ENCODE measurements at regions not wholly inside any gene's neighbourhood (a gene's known extent, or its start where the extent isn't known, plus 50 kb on each side); places are given as distances from the start of the nearest gene placed in this dataset.
"Not testable (repeated sequence)": the region's sequence is repeated elsewhere in the genome, so short reads cannot be mapped to it uniquely, and the experiment has no call there.

DNA sequence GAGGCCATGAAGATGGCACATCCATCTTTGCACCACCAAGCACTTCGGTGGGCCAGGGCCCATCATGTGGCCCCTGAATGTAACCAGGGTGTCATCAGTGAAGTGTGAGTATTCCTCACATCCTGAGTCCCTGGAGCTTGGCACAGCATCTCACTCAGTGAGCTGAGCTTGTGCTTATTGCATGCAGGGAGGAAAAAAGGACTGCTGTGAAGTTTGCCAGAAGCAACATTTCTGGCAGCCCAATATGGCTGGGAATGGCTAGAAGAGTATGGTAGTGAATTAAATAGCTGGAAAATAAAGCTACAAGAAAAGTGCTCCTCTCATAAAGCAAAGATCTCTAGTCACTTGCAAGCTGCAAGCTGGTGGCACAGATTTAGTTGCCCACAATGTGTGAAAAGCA, 109.3 kb downstream of the TNFSF18 start:
- Histone ChIP-seq H3K27ac (ENCODE audit: low read depth in 1 of 2, low read length in 2 of 2) (no peak overlapping the region), H3K36me3 (ENCODE audit: control insufficient read depth in 1 of 2, insufficient read depth in 2 of 2, low read length in 1 of 2) (no peaks in the 10 kb centered on the region), H3K9me3 (ENCODE audit: control insufficient read depth, low read length) (no peaks in the 10 kb centered on the region), H3K4me1 (ENCODE audit: control insufficient read depth in 1 of 2, insufficient read depth in 2 of 2, low read length in 2 of 2) (no peaks in the 10 kb centered on the region), H3K4me3 (ENCODE audit: low read length in 2 of 2) (no peak overlapping the region), H3K27me3 (ENCODE audit: control insufficient read depth in 1 of 2, insufficient read depth in 2 of 2, low read length in 1 of 2) (no peaks in the 10 kb centered on the region)
- ATAC-seq (ENCODE audit: low FRiP score) (no peak), DNase-seq (no peak)
- WGBS, 2 donors: 51 to 67% methylated on average over 1 of the region's 1 CpG
- intact Hi-C loops (cut with DNase I): no loop called here

- 59 to 70% methylated on average over 2 of the region's 2 CpGs for WGBS, 2 donors
- no peak overlapping the region for H3K4me3 ChIP-seq (ENCODE audit: low read length in 2 of 2)
- H3K4me1 ChIP-seq (ENCODE audit: control insufficient read depth in 1 of 2, insufficient read depth in 2 of 2, low read length in 2 of 2): no peaks in the 10 kb centered on the region
- DNase-seq (no peak), ATAC-seq (ENCODE audit: low FRiP score) (no peak)
- no peaks in the 10 kb centered on the region for H3K9me3 ChIP-seq (ENCODE audit: control insufficient read depth, low read length)
- no peaks in the 10 kb centered on the region for H3K27me3 ChIP-seq (ENCODE audit: control insufficient read depth in 1 of 2, insufficient read depth in 2 of 2, low read length in 1 of 2)
- no peak overlapping the region for H3K27ac ChIP-seq (ENCODE audit: low read depth in 1 of 2, low read length in 2 of 2)
- no peaks in the 10 kb centered on the region for H3K36me3 ChIP-seq (ENCODE audit: control insufficient read depth in 1 of 2, insufficient read depth in 2 of 2, low read length in 1 of 2)
- intact Hi-C loops (cut with DNase I): no loop called here
Observed at GRCh38 chr1:172941945-172942344, 108.8 kb downstream of the TNFSF18 start.

- H3K36me3 ChIP-seq (ENCODE audit: control insufficient read depth in 1 of 2, insufficient read depth in 2 of 2, low read length in 1 of 2); ATAC-seq (ENCODE audit: low FRiP score); H3K27ac ChIP-seq (ENCODE audit: low read depth in 1 of 2, low read length in 2 of 2); H3K9me3 ChIP-seq (ENCODE audit: control insufficient read depth, low read length); H3K4me3 ChIP-seq (ENCODE audit: low read length in 2 of 2); H3K4me1 ChIP-seq (ENCODE audit: control insufficient read depth in 1 of 2, insufficient read depth in 2 of 2, low read length in 2 of 2); H3K27me3 ChIP-seq (ENCODE audit: control insufficient read depth in 1 of 2, insufficient read depth in 2 of 2, low read length in 1 of 2); DNase-seq; intact Hi-C loops (cut with DNase I): not testable (repeated sequence)
- 86 to 92% methylated on average over 2 of the region's 2 CpGs for WGBS, 2 donors
Observed at GRCh38 chr1:172943138-172943537, 107.6 kb downstream of the TNFSF18 start.

- Histone ChIP-seq H3K9me3 (ENCODE audit: control insufficient read depth, low read length) (no peaks in the 10 kb centered on the region), H3K36me3 (ENCODE audit: control insufficient read depth in 1 of 2, insufficient read depth in 2 of 2, low read length in 1 of 2) (no peaks in the 10 kb centered on the region), H3K4me3 (ENCODE audit: low read length in 2 of 2) (no peak overlapping the region), H3K4me1 (ENCODE audit: control insufficient read depth in 1 of 2, insufficient read depth in 2 of 2, low read length in 2 of 2) (no peaks in the 10 kb centered on the region), H3K27me3 (ENCODE audit: control insufficient read depth in 1 of 2, insufficient read depth in 2 of 2, low read length in 1 of 2) (no peaks in the 10 kb centered on the region), H3K27ac (ENCODE audit: low read depth in 1 of 2, low read length in 2 of 2) (no peak overlapping the region)
- ATAC-seq (ENCODE audit: low FRiP score): no peak
- intact Hi-C loops (cut with DNase I): no loop called here
- no peak for DNase-seq
Observed at GRCh38 chr1:172944931-172945330, 105.8 kb downstream of the TNFSF18 start.

GRCh38 chr1:172946814-172947507, 103.8 kb downstream of the TNFSF18 start:
- intact Hi-C loops (cut with DNase I): no loop called here
- Histone ChIP-seq H3K27ac (ENCODE audit: low read depth in 1 of 2, low read length in 2 of 2) (no peak overlapping the region), H3K9me3 (ENCODE audit: control insufficient read depth, low read length) (no peaks in the 10 kb centered on the region), H3K4me3 (ENCODE audit: low read length in 2 of 2) (no peak overlapping the region), H3K4me1 (ENCODE audit: control insufficient read depth in 1 of 2, insufficient read depth in 2 of 2, low read length in 2 of 2) (no peaks in the 10 kb centered on the region), H3K36me3 (ENCODE audit: control insufficient read depth in 1 of 2, insufficient read depth in 2 of 2, low read length in 1 of 2) (no peaks in the 10 kb centered on the region), H3K27me3 (ENCODE audit: control insufficient read depth in 1 of 2, insufficient read depth in 2 of 2, low read length in 1 of 2) (no peaks in the 10 kb centered on the region)
- DNase-seq: no peak
- no peak for ATAC-seq (ENCODE audit: low FRiP score)
- WGBS, 2 donors: 84 to 95% methylated on average over 2 of the region's 2 CpGs

DNA sequence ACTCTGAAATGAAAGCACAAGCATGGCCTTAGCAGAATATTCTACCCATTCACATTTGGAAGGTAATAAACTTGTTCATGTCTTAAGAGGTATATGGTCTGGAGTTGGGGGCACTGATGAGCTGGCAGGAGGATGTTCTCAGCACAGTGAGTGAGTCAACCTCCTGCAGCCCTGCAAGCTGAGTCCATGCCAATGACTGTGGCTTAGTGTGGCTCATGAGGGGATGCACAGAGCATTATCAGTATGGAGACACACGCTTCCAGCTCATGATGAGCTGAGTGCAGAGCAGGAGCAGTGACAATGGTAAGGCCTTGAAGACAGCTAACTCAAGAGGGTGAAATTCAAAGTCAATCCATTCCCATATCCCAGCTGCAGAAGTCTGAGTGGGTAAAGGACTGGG, 102.3 kb downstream of the TNFSF18 start:
- H3K27ac ChIP-seq (ENCODE audit: low read depth in 1 of 2, low read length in 2 of 2): no peak overlapping the region
- H3K9me3 ChIP-seq (ENCODE audit: control insufficient read depth, low read length): no peaks in the 10 kb centered on the region
- intact Hi-C loops (cut with DNase I): no loop called here
- no peaks in the 10 kb centered on the region for H3K27me3 ChIP-seq (ENCODE audit: control insufficient read depth in 1 of 2, insufficient read depth in 2 of 2, low read length in 1 of 2)
- no peak overlapping the region for H3K4me3 ChIP-seq (ENCODE audit: low read length in 2 of 2)
- WGBS, 2 donors: 94 to 100% methylated on average over 1 of the region's 1 CpG
- H3K4me1 ChIP-seq (ENCODE audit: control insufficient read depth in 1 of 2, insufficient read depth in 2 of 2, low read length in 2 of 2): no peaks in the 10 kb centered on the region
- ATAC-seq (ENCODE audit: low FRiP score) (no peak), DNase-seq (no peak)
- no peaks in the 10 kb centered on the region for H3K36me3 ChIP-seq (ENCODE audit: control insufficient read depth in 1 of 2, insufficient read depth in 2 of 2, low read length in 1 of 2)

DNA sequence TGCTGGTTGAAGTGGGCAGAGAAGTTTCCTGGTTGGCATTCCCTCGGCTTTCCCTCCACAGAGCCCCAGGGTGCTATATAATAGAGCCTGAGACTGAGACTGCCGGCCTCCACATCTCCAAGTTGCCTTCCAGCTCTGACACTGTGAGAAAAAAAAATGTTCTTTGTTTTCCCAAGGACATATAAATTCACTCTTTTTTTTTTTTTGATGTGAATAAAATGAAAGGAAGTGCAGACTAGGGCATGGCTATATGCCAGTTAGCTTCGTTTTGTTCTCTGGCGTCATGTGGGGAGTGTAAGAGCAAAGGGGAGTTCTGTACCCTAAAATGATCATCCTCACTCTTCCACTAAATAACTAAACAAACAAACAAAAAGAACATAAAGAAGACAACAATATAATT, 101.6 kb downstream of the TNFSF18 start:
- Histone ChIP-seq H3K4me1 (ENCODE audit: control insufficient read depth in 1 of 2, insufficient read depth in 2 of 2, low read length in 2 of 2) (no peaks in the 10 kb centered on the region), H3K4me3 (ENCODE audit: low read length in 2 of 2) (no peak overlapping the region), H3K36me3 (ENCODE audit: control insufficient read depth in 1 of 2, insufficient read depth in 2 of 2, low read length in 1 of 2) (no peaks in the 10 kb centered on the region), H3K9me3 (ENCODE audit: control insufficient read depth, low read length) (no peaks in the 10 kb centered on the region), H3K27ac (ENCODE audit: low read depth in 1 of 2, low read length in 2 of 2) (no peak overlapping the region), H3K27me3 (ENCODE audit: control insufficient read depth in 1 of 2, insufficient read depth in 2 of 2, low read length in 1 of 2) (no peaks in the 10 kb centered on the region)
- intact Hi-C loops (cut with DNase I): no loop called here
- DNase-seq (no peak), ATAC-seq (ENCODE audit: low FRiP score) (no peak)
- 79 to 87% methylated on average over 4 of the region's 4 CpGs for WGBS, 2 donors

GRCh38 chr1:172950528-172950927, 100.2 kb downstream of the TNFSF18 start:
- intact Hi-C loops (cut with DNase I): no loop called here
- Histone ChIP-seq H3K27ac (ENCODE audit: low read depth in 1 of 2, low read length in 2 of 2) (no peak overlapping the region), H3K9me3 (ENCODE audit: control insufficient read depth, low read length) (no peaks in the 10 kb centered on the region), H3K4me1 (ENCODE audit: control insufficient read depth in 1 of 2, insufficient read depth in 2 of 2, low read length in 2 of 2) (no peaks in the 10 kb centered on the region), H3K4me3 (ENCODE audit: low read length in 2 of 2) (no peak overlapping the region), H3K27me3 (ENCODE audit: control insufficient read depth in 1 of 2, insufficient read depth in 2 of 2, low read length in 1 of 2) (no peaks in the 10 kb centered on the region), H3K36me3 (ENCODE audit: control insufficient read depth in 1 of 2, insufficient read depth in 2 of 2, low read length in 1 of 2) (no peaks in the 10 kb centered on the region)
- WGBS, 2 donors: 84 to 88% methylated on average over 2 of the region's 2 CpGs
- no peak for DNase-seq
- no peak for ATAC-seq (ENCODE audit: low FRiP score)

DNA sequence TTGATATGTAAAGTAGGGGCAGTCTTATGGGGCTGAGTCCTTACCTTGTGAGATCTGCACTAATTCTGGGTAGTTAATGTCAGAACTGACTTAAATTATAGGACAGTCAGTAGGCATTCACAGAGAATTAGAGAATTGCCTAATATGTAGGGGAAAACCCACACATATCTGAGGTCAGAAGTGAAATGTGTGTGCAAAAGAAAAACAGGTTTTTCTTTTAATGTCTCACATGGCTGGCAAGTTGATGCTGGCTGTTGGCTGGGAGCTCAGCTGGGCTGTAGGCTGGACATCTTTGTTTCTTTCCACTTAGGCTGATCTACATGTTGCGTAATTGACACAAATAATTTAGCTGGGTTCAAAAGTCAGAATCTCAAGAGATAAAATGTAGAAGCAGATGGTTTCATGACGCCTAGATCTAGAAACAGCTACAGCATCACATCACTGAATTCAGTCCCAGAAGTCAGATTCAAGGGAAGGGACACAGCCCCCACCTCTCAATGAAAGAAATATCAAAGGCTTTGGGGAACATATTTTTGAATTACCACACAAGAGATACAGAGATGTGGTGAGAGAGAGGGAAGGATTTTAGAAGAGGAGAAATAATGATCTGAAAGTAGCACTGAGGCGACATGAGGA, 98.9 kb downstream of the TNFSF18 start:
- DNase-seq (no peak), ATAC-seq (ENCODE audit: low FRiP score) (no peak)

More for the DNA sequence above, 98.9 kb downstream of the TNFSF18 start:
- Histone ChIP-seq H3K9me3 (ENCODE audit: control insufficient read depth, low read length) (no peaks in the 10 kb centered on the region), H3K27ac (ENCODE audit: low read depth in 1 of 2, low read length in 2 of 2) (no peak overlapping the region), H3K4me1 (ENCODE audit: control insufficient read depth in 1 of 2, insufficient read depth in 2 of 2, low read length in 2 of 2) (no peaks in the 10 kb centered on the region), H3K4me3 (ENCODE audit: low read length in 2 of 2) (no peak overlapping the region), H3K27me3 (ENCODE audit: control insufficient read depth in 1 of 2, insufficient read depth in 2 of 2, low read length in 1 of 2) (no peaks in the 10 kb centered on the region), H3K36me3 (ENCODE audit: control insufficient read depth in 1 of 2, insufficient read depth in 2 of 2, low read length in 1 of 2) (no peaks in the 10 kb centered on the region)
- WGBS, 2 donors: 74 to 80% methylated on average over 3 of the region's 3 CpGs
- intact Hi-C loops (cut with DNase I): no loop called here
